Type B pancreatic cell (in vitro differentiated cells): ENCODE measurements at regions not wholly inside any gene's neighbourhood (a gene's known extent, or its start where the extent isn't known, plus 50 kb on each side); places are given as distances from the start of the nearest gene placed in this dataset.

Experiments
- DNase-seq: peaks from one replicate; pipeline ENCODE4 v3.0.0; 2021; ENCODE audit warnings: mixed read lengths; ENCODE audit not compliant: unreplicated experiment; ENCODE audit errors: extremely low spot score
- H3K27ac Mint-ChIP-seq: 2 replicates; pipeline ENCODE4 v1.8.0; 2021; ENCODE audit warnings: mild to moderate bottlenecking, mixed read lengths
- H3K27me3 Mint-ChIP-seq: 2 replicates; pipeline ENCODE4 v1.8.0; 2021; ENCODE audit warnings: mixed read lengths
- H3K36me3 Mint-ChIP-seq: 2 replicates; pipeline ENCODE4 v1.8.0; 2021; ENCODE audit warnings: mixed read lengths
- H3K4me1 Mint-ChIP-seq: one replicate; pipeline ENCODE4 v1.8.0; 2021; ENCODE audit warnings: mixed read lengths; ENCODE audit not compliant: unreplicated experiment
- H3K4me3 Mint-ChIP-seq: 2 replicates; pipeline ENCODE4 v1.8.0; 2021; ENCODE audit warnings: mild to moderate bottlenecking, mixed read lengths
- H3K9me3 Mint-ChIP-seq: 2 replicates; pipeline ENCODE4 v1.8.0; 2021; ENCODE audit warnings: mixed read lengths
- CTCF ChIP-seq: fragments of 200-600 bp; sonication (generic); conservative IDR thresholded peaks from 2 replicates; pipeline ENCODE4 v1.5.0; 2021; ENCODE audit warnings: antibody characterized with exemption, mild to moderate bottlenecking

- DNase-seq: no peak
- no peak overlapping the region for H3K4me3 Mint-ChIP-seq
- no peaks in the 10 kb centered on the region for H3K9me3 Mint-ChIP-seq
- no peak for TF ChIP-seq CTCF
- no peak overlapping the region for H3K27ac Mint-ChIP-seq
- H3K36me3 Mint-ChIP-seq: no peaks in the 10 kb centered on the region
- H3K4me1 Mint-ChIP-seq: peaks cover 11% of the 10 kb centered on the region
- H3K27me3 Mint-ChIP-seq: no peaks in the 10 kb centered on the region
Observed at GRCh38 chr13:72074663-72075062, 207.7 kb upstream of the DACH1 start.

GRCh38 chr13:72072261-72072660 is 205.3 kb upstream of the DACH1 start:
- H3K27me3 Mint-ChIP-seq: no peaks in the 10 kb centered on the region
- H3K4me1 Mint-ChIP-seq: peaks cover 11% of the 10 kb centered on the region
- TF ChIP-seq CTCF: no peak
- no peaks in the 10 kb centered on the region for H3K36me3 Mint-ChIP-seq
- no peaks in the 10 kb centered on the region for H3K9me3 Mint-ChIP-seq
- no peak overlapping the region for H3K27ac Mint-ChIP-seq
- DNase-seq: no peak
- H3K4me3 Mint-ChIP-seq: no peak overlapping the region

- H3K9me3 Mint-ChIP-seq: no peaks in the 10 kb centered on the region
- DNase-seq: no peak
- no peak overlapping the region for H3K4me3 Mint-ChIP-seq
- TF ChIP-seq CTCF: no peak
- no peaks in the 10 kb centered on the region for H3K27me3 Mint-ChIP-seq
- H3K4me1 Mint-ChIP-seq: peaks cover 11% of the 10 kb centered on the region
- no peak overlapping the region for H3K27ac Mint-ChIP-seq
- no peaks in the 10 kb centered on the region for H3K36me3 Mint-ChIP-seq
Observed at GRCh38 chr13:72071713-72072112, 204.7 kb upstream of the DACH1 start.

- Mint-ChIP-seq H3K9me3 (peaks cover 3% of the 10 kb centered on the region), H3K27me3 (no peaks in the 10 kb centered on the region), H3K27ac (no peak overlapping the region), H3K4me3 (no peak overlapping the region), H3K4me1 (no peaks in the 10 kb centered on the region), H3K36me3 (no peaks in the 10 kb centered on the region)
- no peak for DNase-seq
- TF ChIP-seq CTCF: no peak
Observed at GRCh38 chr13:72062566-72062965, 195.6 kb upstream of the DACH1 start.

- no peak overlapping the region for H3K27ac Mint-ChIP-seq
- DNase-seq: no peak
- H3K9me3 Mint-ChIP-seq: peaks cover 3% of the 10 kb centered on the region
- no peaks in the 10 kb centered on the region for H3K27me3 Mint-ChIP-seq
- no peaks in the 10 kb centered on the region for H3K36me3 Mint-ChIP-seq
- no peaks in the 10 kb centered on the region for H3K4me1 Mint-ChIP-seq
- H3K4me3 Mint-ChIP-seq: no peak overlapping the region
- TF ChIP-seq CTCF: no peak
Observed at GRCh38 chr13:72061613-72062012, 194.6 kb upstream of the DACH1 start.

- Mint-ChIP-seq H3K27me3 (no peaks in the 10 kb centered on the region), H3K36me3 (no peaks in the 10 kb centered on the region), H3K4me3 (no peak overlapping the region), H3K4me1 (no peaks in the 10 kb centered on the region), H3K9me3 (no peaks in the 10 kb centered on the region), H3K27ac (no peak overlapping the region)
- no peak for TF ChIP-seq CTCF
- DNase-seq: no peak
Observed at GRCh38 chr13:72050251-72050650, 183.2 kb upstream of the DACH1 start.
